Suppressor macrophage (primary cell): ENCODE measurements at regions not wholly inside any gene's neighbourhood (a gene's known extent, or its start where the extent isn't known, plus 50 kb on each side); places are given as distances from the start of the nearest gene placed in this dataset.
A peak's percentile ranks its signal among the peaks of the same experiment; 100 is the strongest.

Experiments
- DNase-seq, 4 experiments: peaks; one replicate each; pipeline ENCODE4 v3.0.0-alpha.2; 2020 to 2022

DNA sequence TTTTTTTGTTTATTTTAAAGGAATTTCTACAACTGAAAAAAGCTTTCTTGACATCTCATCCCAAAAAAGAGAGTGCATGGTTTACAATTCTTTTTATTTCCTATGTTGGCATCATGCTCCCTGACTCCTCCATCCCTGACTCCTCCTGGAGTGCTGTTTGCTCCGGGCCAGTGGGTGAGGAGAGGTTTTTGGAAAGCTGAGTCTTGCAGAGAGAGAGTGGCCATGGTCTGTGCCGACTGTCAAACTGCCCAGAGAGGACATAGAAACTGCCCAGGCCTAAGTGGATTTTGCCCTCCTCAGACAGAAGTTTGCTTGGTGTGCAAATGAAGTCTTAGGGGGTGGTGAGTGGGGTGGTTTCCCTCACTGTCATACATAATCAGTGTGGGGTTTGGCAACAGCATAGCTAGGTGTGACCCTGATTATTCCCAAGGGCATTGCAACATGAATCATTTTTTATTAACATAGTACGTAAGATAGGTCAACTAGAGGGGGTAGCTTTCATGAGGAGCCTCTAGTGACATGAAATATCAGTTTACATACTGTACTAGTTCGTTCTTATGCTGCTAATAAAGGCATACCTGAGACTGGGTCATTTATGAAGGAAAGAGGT, 179.8 kb upstream of the UBL3 start:
- no peak for DNase-seq

DNA sequence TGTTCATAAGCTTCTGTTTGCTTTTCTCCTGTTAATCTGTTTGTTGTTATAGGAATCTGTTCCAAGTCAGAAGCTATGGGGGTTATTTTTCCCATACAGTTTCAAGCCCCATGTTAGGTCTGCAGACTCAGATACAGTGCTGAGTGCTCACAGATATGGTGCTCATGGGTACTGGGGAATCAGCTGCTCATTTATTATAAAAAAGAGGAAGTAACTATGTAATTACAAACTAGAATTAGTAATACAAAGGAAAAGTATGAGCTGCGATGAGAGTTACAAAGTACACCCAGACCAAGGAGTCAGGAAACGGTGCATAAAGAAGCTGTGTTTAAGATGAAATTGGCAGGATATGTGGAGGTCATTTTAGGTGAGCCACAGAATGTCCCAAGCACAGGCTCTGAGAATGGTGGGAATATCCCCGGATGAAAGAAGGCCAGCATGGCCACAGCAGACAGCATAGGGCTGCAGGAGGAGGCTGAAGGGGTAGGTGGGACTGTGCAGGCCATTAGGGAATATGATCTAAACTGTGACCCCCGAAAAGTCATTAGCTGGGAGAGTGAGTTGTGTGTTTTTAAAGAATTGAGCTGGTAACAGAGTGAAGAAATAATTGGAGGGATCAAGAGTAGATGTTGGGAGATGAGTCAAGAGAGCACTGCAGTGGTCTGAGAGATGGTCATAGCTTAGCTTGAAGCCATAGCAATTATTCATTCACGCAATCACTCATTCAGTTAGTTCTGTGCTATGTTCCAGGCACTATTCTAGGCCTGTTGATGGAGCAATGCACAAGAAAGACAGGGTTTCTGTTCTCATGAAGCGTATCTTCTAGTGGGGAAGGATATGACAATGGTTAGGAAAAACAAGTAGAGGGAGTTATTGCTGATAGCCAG, 177.4 kb upstream of the UBL3 start:
- DNase-seq = peak in 1 of 4 experiments; percentile 13

DNA sequence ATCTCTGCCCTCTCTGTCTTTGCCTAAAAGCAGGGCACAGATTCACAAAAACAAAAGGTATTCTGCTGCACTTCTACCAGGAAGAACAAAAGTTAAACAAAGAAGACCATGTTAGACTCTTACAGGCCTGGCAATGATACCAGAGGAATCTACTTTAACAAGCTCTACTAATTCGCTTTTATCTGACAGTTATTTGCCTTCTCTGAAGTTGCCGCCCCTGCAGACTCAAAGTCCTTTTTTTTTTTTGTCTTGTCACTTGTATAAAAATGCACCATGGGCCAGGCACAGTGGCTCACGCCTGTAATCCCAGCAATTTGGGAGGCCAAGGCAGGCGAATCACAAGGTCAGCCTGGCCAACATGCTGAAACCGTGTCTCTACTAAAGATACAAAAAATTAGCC, 176.5 kb upstream of the UBL3 start:
- no peak for DNase-seq

DNA sequence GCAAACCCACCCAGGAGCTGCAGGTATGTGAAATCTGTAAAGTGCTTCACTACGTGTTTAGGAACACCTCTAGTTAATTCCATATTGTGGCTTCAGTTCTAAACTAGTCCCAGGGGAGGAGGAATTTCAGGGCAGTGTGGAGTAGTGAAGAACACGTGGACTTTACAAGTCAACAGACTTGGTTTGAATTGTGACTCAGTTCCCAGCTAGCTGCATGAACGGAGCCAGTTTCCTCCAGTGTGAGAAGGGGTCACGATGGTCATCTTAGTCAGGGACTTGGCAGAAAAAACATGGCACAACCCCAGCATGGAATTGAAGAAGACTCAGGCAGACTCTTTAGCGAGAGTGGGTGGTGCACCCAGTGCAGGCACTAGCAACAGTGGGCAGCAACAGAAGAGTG, 175.7 kb upstream of the UBL3 start:
- DNase-seq = no peak

DNA sequence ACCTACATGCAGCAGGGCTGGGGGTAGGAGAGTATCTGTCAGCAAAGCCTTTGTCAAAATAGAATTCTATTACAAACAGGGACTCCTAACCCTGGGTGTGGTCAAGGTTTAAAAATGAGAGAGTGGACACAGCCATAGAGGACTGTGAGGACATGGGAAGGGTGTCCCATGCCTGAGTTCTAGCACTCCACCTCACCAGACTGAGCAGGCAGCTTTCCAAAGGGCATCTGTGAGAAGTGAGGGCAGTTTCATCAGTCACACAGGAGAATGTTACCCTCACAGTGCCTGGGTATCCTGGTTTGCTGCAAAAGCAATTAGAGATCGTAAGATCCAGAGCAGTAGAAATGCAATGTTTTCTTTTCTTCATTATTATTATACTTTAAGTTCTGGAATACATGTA, 174.9 kb upstream of the UBL3 start:
- no peak for DNase-seq

DNA sequence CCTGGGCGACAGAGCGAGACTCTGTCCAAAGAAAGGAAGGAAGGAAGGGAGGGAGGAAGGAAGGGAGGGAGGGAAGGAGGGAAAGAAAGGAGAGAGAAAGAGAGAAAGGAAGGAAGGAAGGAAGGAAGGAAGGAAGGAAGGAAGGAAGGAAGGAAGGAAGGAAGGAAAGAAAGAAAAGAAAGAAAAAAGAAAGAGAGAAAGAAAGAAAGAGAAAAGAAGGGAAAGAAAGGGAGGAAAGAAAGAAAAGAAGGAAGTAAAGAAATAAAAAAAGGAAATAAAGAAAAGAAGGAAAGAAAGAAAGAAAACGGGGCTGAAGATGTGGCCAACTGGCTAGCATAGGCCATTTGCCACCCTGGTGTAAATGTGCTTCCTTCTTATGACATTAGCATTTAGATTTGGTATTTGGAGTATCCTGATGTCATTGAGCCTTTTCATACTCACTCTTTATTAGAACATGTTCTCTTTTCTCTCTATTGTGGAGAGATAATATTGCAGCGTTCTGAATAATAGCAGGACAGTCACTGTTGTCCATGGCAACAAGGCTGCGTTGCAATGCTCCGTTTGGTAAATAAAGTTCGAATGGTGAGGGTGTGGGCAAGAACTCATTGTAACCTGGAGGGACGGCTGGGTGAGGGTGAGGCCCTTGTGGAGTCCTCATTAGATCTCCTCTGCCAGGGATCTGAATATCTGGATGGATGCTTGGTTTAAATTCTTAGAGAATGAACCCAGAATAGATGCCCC, 173.9 kb upstream of the UBL3 start:
- DNase-seq = no peak

DNA sequence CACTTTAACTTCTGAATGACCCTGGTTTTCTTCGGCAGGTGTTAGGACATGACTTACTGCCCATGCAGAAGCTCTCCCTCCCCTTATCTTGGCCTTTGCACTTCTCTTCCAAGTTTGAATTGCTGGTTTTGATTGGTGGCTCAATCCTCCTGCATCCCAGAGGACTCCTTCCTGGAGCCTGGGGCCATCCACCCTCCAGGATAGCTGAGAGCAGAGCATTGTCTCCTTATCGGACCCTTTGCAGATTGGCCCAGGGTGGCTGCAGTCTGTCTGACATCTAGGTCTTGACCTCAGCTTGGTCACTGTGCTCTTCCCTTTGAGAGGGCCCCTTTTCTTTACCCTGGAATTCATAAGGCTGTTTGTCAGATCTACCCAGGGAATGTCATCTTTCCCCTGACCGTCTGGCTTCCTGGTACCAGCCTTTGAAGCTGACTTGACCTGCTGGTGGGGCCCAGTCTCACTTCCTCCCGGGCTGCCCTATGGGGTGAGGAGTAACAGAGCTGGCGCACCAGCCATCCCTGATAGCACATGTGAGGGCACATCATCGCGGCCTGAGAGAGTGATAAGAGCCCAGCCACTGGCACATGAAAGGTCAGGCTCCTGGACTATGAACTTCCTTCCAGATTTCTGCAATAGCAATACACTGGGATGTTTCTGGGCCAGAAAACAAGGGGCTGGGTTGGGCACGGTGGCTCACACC, 172.9 kb upstream of the UBL3 start:
- no peak for DNase-seq

DNA sequence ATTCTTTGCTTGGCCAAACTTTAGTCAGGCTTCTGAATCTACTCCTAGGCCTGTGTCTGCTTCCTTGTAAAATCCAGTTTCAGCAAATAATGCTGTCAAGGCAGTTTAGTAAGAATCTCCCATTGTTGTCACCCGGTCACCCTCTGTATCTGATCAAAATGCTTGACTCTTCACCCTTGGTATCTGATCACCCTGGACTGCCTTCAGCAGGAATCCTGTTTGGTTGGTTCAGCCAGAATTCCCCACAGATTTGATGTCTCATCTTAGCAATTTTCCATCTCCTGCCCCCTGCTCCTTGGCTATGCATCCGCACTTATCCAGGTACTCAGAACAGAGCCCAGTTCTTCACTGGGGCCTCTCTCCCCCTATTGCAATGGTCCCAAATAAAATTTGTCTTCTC, 172.4 kb upstream of the UBL3 start:
- DNase-seq = no peak

DNA sequence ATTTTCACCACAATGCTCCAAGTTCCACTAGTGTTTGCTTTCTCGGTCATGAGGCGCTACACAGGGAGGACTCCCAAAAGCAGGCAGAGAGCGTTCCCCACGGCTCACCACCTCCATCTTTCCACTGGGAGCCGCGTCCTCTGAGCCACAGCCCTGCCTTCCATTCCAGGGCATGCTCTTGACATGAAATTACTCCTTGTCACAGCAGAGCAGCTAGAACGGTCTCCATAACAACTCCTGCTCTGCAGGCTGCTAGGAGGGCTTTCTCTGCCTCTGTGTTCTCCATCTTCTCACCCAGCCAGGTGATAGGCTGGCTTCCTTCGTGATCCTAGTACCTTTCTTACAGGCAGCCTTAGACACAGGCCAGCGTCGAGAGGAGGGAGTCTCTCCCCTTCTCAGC, 171.8 kb upstream of the UBL3 start:
- no peak for DNase-seq

DNA sequence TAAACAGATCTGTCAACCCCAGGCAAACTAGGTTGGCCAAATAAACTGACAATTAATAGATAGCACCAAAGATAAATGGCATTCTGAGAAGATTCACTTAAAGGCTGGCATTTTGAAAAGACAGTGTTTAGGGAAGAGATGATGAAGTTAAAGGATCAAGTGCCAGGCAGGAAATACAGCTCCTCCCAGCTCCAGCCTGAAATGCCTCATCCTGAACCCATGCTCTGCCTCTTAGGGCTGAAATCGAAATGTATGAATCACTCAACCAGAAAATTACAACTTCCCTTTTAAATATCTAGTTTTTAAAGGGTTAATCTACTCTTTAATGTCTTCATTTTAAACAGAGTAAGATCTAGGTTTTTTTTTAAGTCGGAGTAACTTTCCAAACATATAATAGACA, 171.2 kb upstream of the UBL3 start:
- no peak for DNase-seq

DNA sequence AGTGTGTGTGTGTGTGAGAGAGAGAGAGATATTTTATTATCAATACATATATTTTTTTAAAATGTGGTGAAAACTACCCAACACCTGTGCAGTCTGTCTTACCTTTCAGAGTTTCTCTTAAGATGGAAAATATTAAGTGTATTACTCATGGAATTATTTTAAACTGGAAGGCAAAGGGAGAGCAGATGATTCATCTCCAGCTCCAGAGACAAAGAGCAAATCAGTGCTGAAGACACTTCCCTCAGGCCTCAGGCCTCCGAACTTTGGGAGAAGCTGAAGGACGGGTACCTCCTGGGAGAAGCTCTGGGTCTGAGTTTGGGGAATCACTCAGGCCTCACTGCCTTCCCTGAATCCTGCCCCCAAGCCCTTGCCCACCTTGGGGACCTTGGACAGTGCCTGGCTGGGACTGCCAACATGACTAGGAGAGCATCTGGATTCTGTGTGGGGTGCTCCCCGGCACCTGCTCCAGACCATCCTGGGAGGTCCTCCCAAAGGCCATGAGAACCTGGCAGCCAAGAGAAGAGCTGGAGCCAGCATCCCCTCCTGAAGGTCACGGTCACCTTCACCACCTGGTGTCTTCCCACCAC, 170.4 kb upstream of the UBL3 start:
- no peak for DNase-seq

DNA sequence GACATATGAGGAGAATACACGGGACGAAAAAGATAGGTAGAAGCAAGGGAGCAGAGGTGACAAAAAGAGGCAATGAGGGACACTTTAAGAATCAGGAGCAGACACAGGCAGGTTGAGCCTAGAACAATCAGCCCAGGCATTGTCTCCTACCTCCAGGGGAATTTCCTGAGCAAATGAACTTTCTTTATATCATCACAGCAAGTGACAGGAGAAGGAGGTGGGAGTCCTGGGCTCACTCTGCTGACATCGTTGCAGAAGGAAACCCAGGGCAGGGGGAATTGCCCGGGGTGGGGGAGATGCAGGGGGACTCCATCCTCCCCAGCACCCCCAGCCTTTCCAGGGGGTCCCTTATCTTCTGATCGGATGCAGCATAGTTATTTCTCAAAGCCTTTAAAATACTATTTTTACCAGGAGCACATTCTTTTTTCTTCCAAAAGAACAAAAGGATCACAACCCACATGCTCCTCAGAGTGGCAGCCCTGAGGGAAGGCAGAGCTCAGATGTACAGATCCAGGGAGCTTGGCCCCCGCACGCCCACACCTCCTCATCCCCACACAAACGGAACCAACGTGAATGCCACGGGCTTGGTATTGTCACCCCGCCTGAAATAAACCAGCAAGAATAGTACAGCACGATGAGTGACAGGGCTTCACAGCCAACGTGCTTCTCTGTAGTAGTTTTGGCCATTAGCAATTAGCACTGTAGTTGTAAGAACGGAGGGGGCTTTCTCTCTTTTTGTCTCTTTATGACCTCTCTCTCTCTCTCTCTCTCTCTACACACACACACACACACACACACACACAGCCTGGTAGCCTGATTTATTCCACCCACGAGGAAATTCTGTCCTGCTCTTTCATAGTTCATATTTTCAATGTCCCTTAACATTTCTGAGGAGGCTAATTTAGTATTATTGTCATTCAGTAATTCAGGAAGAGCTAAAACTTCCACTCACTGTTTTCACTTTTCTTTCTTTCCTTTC, 169.5 kb upstream of the UBL3 start:
- DNase-seq = no peak

DNA sequence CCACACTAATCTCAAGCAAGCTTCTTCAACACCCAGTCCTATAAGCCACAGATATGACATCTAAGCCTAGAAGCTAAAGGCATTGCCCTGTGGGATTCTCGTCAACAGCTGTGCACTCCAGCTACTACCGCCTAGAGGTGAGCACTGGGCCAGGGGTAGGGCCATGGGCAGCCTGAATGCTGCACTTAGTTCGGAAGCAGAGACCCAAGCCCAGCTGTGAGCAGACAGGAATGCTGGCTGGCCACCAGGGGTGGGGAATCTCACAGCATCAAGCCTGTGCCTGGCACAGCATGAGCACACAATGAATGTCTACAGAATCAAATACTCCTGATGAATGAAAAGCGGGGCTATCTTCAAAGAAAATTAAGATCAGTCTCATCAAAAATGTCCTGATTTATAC, 167.5 kb upstream of the UBL3 start:
- no peak for DNase-seq

DNA sequence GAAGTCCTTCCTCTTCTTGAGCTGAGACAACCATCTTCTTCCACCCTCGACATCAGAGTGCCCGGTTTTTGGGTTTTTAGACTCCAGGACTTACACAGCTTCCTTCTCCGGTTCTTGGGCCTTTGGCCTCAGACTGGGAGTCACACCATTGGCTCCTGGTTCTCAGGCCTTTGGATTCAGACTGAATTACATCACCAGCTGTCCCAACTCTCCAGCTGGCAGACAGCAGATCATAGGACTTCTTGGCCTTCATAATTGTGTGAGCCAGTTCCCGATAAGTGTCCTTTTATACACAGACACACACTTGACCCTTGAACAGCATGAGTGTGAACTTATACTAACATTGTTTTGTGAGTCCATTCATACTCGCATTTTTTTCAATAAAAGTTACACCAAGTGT, 166.0 kb upstream of the UBL3 start:
- DNase-seq = no peak

DNA sequence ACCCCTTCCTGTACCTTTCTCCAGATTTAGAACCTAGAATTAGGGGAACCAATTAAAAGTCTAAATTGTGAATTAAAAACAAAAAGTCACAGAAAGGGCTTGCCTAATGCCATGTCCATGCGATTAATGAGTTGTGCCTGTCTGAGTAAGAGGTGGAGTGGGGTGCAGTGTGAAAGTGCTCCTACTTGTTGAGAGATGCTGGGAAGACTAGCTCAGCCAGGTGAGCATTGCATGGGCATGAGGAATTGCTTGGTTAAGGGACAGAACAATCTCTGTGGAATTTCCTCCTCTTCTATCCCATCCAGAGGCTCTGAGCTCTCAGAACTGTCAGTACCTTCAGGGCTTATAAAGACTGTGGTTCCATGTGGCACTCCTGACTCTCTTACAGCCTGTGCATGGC, 159.0 kb upstream of the UBL3 start:
- DNase-seq = no peak

DNA sequence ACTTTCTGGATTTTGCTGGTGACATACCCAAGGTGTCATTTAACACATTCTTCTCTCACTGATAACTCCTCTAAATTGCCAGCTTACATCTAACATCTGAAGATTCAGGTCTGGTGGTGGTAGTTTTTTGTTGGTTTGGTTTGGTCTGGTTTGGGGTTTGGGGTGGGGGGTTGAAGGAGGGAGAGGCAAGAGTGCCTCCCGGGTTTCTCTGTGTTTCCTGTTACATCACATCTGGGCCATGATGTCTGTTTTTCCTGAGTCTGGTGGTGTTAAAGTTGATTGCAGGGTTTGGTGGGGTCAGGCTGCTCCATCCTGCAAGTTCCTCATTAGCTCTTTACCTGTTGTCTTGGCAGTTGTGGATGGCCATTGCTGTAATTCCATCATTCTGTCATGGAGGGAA, 155.8 kb upstream of the UBL3 start:
- no peak for DNase-seq

DNA sequence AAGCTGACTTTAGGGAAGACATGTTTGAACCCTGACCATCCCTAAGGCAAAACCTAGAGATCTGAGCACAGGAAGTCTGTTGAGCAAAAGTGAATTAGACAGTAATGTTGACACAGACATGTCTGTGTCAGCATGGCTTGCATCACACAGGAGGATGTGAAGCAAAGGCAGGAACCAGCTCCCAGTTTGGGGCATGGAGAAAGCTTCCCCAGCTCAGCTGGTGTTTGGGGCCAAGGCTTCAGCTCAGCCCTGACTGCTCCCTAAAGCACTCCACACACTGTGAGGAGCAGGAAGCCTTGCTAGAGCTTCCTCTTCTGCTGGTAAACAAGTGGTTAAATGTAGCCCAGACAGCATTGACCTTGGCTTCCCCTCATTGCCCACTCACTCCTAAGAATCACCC, 153.8 kb upstream of the UBL3 start:
- peak; percentile 13 to 61 (median 47) for DNase-seq

DNA sequence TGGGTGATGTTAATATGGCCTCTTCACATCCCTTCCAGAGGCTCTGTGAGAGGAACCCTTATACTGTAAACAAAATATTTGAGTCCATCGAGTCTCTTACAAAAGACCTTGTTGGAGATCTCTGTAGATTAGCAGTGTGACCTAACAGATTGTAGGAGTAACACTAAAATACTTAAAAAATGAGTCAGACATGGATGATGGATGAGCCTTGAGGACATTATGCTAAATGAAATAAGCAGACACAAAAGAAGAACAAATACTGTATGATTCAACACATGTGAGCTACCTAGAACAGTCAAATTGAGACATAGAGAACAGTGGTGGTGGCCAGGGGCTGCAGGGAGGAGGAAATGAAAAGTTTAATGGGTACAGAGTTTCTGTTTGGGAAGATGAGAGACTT, 152.2 kb upstream of the UBL3 start:
- DNase-seq = peak in 3 of 4 experiments; percentile 32 to 73 (median 56)

DNA sequence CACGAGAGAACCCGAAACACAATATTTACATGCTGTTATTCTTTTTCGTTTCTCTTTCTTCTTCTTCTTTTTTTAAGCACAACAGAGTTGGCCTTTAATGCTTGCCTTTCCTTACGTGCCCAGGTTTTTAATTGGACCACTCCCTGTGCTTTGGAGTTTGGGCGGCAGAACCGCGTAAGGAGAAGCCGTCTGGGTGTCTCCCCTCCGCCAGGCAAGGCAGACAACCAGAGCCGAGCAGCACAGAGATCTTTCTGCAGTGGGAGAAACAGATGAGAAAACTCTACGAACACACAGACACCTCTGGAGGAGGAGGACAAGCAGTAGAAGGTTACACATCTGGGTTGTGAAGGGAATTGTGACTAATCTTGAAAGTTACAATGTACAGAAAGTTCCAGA, 150.0 kb upstream of the UBL3 start:
- no peak for DNase-seq

DNA sequence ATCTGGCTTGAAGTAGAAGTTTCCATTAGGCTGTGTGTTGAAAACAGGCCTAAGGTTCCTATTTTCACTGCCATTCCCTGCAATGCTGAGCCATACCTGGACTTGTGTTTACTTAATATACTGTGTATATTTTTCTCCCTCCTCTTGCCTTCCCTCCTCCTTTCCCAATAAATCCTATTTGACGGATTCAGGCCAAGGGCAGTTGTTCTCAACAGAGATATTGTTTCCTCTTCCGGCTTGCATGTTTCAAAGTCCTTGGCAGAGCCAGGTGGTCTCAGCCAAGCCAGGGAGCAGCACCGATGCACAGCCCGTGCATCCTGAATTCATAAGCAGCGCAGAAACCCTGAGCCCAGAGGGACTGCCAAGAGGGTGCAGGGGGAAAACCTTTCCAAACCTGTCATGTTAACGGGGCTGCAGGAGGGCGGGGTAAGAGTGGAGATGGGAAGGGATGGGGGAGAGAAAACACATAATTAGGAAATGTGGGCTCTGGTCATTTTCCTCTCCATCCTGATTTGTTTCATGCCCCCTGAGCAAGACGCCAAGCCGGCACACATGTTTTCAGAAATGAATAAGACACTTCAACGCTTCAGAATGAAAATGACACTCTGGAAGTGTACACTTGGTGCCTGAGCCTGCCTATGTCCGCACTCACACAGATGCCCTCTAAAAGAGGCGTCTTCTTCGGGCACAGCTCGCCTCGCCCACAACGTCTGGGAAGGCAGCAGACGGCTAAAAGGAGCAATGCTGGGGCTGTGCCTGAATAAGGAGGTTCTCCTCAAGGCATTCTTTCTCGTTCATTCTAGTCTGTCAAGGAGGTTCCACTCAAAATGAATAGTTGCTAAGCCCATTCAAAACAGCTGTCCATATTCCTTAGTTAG, 149.3 kb upstream of the UBL3 start:
- no peak for DNase-seq
